ENCODE measurements at regions not wholly inside any gene's neighbourhood (a gene's known extent, or its start where the extent isn't known, plus 50 kb on each side); places are given as distances from the start of the nearest gene placed in this dataset.

- Mint-ChIP-seq H3K27ac (peak overlapping the region; percentile 98), H3K9me3 (ENCODE audit: low read depth) (peaks cover 4% of the 10 kb centered on the region), H3K4me3 (ENCODE audit: low read depth) (peak overlapping the region; percentile 90), H3K4me1 (ENCODE audit: low read depth) (peaks cover 12% of the 10 kb centered on the region), H3K36me3 (ENCODE audit: insufficient read depth) (peaks cover 8% of the 10 kb centered on the region), H3K27me3 (peaks cover 4% of the 10 kb centered on the region)
- no peak for DNase-seq (ENCODE audit: low spot score, unreplicated experiment)
- TF ChIP-seq CTCF (IDR thresholded peaks at IDR 0.05; ENCODE audit: unreplicated experiment) = no peak
These were observed 56.8 kb upstream of the RPH3AL start for GRCh38 chr17:409308-409847.

GRCh38 chr17:404703-405102 lies 52.1 kb upstream of the RPH3AL start:
- no peak overlapping the region for H3K4me3 Mint-ChIP-seq (ENCODE audit: low read depth)
- H3K9me3 Mint-ChIP-seq (ENCODE audit: low read depth) = peaks cover 4% of the 10 kb centered on the region
- no peaks in the 10 kb centered on the region for H3K36me3 Mint-ChIP-seq (ENCODE audit: insufficient read depth)
- no peak for TF ChIP-seq CTCF (IDR thresholded peaks at IDR 0.05; ENCODE audit: unreplicated experiment)
- H3K27ac Mint-ChIP-seq = no peak overlapping the region
- DNase-seq (ENCODE audit: low spot score, unreplicated experiment) = no peak
- peaks cover 4% of the 10 kb centered on the region for H3K4me1 Mint-ChIP-seq (ENCODE audit: low read depth)
- H3K27me3 Mint-ChIP-seq = peaks cover 11% of the 10 kb centered on the region

Data from progenitor cell of endocrine pancreas (in vitro differentiated cells).